GM12872 (cell line): ENCODE measurements at regions not wholly inside any gene's neighbourhood (a gene's known extent, or its start where the extent isn't known, plus 50 kb on each side); places are given as distances from the start of the nearest gene placed in this dataset.

Source experiments
- TF ChIP-seq, protein P1 (sequence below): IDR thresholded peaks from 3 replicates; pipeline ENCODE4 v1.5.1; 2011; ENCODE audit warnings: low read depth, mild to moderate bottlenecking, low read length, moderate library complexity; ENCODE audit not compliant: insufficient read depth

GRCh38 chr2:58638256-58638805, 397.2 kb upstream of the FANCL start:
- TF ChIP-seq, protein P1, sequence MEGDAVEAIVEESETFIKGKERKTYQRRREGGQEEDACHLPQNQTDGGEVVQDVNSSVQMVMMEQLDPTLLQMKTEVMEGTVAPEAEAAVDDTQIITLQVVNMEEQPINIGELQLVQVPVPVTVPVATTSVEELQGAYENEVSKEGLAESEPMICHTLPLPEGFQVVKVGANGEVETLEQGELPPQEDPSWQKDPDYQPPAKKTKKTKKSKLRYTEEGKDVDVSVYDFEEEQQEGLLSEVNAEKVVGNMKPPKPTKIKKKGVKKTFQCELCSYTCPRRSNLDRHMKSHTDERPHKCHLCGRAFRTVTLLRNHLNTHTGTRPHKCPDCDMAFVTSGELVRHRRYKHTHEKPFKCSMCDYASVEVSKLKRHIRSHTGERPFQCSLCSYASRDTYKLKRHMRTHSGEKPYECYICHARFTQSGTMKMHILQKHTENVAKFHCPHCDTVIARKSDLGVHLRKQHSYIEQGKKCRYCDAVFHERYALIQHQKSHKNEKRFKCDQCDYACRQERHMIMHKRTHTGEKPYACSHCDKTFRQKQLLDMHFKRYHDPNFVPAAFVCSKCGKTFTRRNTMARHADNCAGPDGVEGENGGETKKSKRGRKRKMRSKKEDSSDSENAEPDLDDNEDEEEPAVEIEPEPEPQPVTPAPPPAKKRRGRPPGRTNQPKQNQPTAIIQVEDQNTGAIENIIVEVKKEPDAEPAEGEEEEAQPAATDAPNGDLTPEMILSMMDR = no peak

GRCh38 chr2:58636872-58637271, 395.7 kb upstream of the FANCL start:
- TF ChIP-seq, protein P1 = no peak

DNA sequence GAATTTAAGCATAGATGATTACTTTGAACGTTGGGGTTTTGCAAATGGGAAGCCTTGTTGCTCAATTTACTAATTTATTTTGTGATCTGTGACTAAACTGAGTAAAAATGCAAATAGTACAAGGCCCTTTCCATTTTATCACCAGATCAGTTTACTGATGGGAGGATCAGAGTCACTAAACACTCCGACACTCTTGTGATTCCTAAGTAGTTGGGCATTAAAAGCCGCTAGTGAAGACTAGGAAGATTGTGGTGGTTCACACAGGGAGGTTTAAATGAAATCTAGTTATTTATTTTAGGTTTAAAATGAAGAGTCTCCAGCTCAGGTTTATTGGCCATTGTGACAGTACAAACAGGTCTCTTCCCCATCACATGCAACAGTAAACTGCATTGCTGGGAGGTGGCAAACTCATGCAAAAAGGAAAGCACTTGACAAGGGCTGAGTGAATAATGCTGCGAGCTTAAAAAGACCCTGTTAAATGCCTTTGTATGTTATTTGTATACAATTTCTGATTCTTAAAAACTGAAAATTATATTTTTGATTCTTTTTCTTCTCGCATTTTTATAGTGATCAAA, 394.8 kb upstream of the FANCL start:
- TF ChIP-seq, protein P1 = no peak

DNA sequence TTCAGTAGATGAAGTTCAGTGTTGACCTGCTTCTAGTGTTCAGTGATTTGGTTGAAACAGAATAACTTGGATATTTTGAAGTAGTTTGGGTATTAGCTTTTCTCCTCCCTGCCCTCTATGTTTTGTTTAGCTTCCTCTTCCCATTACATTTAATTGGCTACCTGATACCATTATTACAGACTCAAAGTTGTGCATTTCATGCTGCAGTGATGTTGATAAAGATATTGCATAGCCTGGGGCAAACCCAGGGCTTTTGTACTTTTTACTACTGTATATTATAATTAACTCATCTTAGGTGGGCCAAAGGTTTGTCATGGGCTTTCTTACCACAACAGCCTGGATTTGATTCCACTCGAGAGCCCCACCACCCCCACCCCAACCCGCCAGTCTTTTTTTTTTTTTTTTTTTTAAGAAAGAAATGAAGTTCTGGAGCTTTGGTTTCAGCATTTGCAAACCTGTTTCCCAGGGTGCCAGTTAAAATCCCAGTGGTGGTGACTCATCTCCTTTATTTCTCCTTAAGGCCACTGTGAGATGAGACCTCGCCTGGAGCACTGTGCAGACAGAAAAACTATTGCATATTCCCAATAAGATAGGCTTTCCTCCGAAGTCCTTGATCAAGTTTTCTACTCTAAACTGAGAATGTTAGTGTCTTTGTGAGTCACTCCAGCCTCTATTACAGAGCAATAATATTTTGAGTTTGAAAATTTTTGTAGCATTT, 393.7 kb upstream of the FANCL start:
- TF ChIP-seq, protein P1 = no peak

DNA sequence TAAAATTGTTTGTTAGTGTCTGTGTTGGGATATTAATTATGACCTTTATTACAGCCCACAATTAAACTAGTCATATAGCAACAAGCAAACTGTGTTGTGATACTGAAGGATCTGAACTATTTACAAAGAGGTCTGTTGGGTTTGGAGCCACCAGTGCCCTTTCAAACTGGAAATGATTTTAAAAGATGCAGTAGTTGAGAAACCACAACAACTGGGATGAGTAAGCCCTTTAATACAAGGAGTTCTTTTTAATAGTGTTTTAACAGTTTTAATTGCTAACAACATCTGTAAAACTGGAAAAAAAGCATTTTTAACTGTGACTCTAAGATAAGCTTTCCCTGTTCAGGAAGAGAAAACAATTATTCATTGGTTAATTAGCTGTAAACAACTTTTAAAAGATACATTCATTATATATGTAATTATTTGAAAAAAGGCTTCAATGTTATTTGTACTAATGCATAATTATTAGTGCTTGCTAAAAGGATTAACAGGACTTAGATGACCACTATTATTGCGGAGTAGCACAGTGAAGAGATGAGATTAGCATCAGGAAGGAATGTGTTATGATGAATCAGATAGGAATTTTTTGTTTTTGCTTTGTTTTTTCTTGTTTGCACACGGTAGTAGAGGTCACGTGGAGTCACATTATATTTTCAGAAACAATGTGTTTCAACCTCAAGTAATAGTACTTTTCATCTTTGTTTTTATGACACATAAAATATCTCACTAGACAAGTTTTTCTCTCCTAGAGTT, 392.7 kb upstream of the FANCL start:
- TF ChIP-seq, protein P1 = no peak

DNA sequence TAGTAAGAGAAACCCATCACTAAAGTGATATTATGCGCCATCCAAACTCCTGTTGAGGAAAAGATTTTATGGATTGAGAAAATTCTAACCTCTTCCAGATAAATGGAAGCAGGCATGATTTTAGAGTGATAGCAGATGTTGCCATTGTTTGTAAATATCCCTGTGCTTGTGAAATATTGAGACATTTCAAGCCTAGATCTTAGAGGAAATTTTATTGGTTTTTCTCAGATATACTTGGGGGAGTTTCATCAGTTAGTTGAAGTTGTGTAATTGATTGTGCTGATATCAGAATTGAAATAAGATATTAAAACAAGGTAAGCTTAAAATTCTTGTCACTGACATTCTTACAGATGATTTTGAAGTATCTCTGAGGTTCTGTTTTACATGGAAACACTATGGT, 390.9 kb upstream of the FANCL start:
- TF ChIP-seq, protein P1 = no peak

- TF ChIP-seq, protein P1 = no peak
These were observed 388.5 kb upstream of the FANCL start for GRCh38 chr2:58629545-58630119.
